T-helper 22 cell (primary cell): ENCODE measurements at regions not wholly inside any gene's neighbourhood (a gene's known extent, or its start where the extent isn't known, plus 50 kb on each side); places are given as distances from the start of the nearest gene placed in this dataset.

Experiments used
- DNase-seq: peaks from one replicate; pipeline ENCODE4 v3.0.0-alpha.2; 2020; ENCODE audit warnings: low read depth

GRCh38 chr13:106350208-106350607 lies 185.3 kb downstream of the EFNB2 start:
- DNase-seq, result no peak

GRCh38 chr13:106349080-106349931 lies 186.2 kb downstream of the EFNB2 start:
- DNase-seq, result no peak

- no peak for DNase-seq
Measured at GRCh38 chr13:106348075-106348840, 187.2 kb downstream of the EFNB2 start.

GRCh38 chr13:106344342-106344741 lies 191.1 kb downstream of the EFNB2 start:
- DNase-seq, result no peak

GRCh38 chr13:106343836-106344235 lies 191.6 kb downstream of the EFNB2 start:
- no peak for DNase-seq

- DNase-seq, result no peak
Measured at GRCh38 chr13:106340249-106340648, 195.2 kb downstream of the EFNB2 start.

GRCh38 chr13:106337096-106337850 lies 198.2 kb downstream of the EFNB2 start:
- no peak for DNase-seq

GRCh38 chr13:106336668-106337067 lies 198.8 kb downstream of the EFNB2 start:
- no peak for DNase-seq

- DNase-seq, result no peak
Measured at GRCh38 chr13:106332621-106333020, 202.8 kb downstream of the EFNB2 start.

- DNase-seq, result no peak
Measured at GRCh38 chr13:106331116-106331515, 204.3 kb downstream of the EFNB2 start.

- DNase-seq, result no peak
Measured at GRCh38 chr13:106329941-106330340, 205.5 kb downstream of the EFNB2 start.

- DNase-seq, result no peak
Measured at GRCh38 chr13:106326751-106327150, 208.7 kb downstream of the EFNB2 start.

GRCh38 chr13:106324444-106324843 lies 211.0 kb downstream of the EFNB2 start:
- no peak for DNase-seq

GRCh38 chr13:106322628-106323027 lies 212.8 kb downstream of the EFNB2 start:
- no peak for DNase-seq

GRCh38 chr13:106318941-106319411 lies 216.5 kb downstream of the EFNB2 start:
- DNase-seq, result no peak

- no peak for DNase-seq
Measured at GRCh38 chr13:106314417-106314816, 221.0 kb downstream of the EFNB2 start.

- no peak for DNase-seq
Measured at GRCh38 chr13:106311004-106311403, 224.5 kb downstream of the EFNB2 start.

GRCh38 chr13:106310291-106310865 lies 225.1 kb downstream of the EFNB2 start:
- no peak for DNase-seq

GRCh38 chr13:106306748-106307277 lies 228.6 kb downstream of the EFNB2 start:
- no peak for DNase-seq

GRCh38 chr13:106302843-106303242 lies 232.6 kb downstream of the EFNB2 start:
- DNase-seq, result no peak

GRCh38 chr13:106302011-106302410 lies 233.5 kb downstream of the EFNB2 start:
- no peak for DNase-seq

- no peak for DNase-seq
Measured at GRCh38 chr13:106299621-106300020, 235.8 kb downstream of the EFNB2 start.
